ENCODE measurements at regions not wholly inside any gene's neighbourhood (a gene's known extent, or its start where the extent isn't known, plus 50 kb on each side); places are given as distances from the start of the nearest gene placed in this dataset.

DNA sequence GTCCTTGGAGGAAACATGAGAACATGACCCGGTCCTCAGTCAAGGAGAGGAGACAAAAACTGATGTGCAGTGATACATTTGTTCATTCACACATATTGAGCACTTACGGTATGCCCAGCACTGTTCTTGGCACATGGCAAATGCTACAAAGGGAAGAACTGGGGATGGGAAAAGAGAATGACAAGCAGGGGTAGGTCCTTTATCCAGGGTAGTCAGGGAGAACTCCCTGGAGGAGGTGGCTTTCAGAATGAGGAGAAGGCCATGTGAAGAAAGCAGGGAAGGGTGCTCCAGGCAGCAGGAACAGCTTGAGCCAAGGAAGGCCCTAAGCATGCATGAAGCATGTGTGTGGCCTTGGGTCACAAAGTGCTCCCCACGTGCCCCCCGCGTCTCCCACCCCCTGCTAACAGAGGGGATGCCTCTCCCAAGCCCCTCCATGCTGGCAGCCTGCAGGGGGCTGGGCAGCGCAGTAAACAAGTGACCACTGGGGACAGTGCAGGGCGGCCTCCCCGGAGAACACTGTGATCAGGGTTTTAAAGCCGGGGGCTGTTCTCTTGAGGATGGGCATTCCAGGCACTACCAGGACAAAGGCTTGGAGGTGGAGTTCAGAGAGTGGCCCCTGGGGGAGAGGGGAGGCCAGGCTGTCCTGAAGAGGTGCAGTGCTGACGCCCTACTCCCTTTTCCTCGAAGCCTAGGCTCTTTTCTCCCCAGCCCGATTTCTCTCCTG, 71.0 kb downstream of the PHETA1 start:
- TF ChIP-seq, protein P1, sequence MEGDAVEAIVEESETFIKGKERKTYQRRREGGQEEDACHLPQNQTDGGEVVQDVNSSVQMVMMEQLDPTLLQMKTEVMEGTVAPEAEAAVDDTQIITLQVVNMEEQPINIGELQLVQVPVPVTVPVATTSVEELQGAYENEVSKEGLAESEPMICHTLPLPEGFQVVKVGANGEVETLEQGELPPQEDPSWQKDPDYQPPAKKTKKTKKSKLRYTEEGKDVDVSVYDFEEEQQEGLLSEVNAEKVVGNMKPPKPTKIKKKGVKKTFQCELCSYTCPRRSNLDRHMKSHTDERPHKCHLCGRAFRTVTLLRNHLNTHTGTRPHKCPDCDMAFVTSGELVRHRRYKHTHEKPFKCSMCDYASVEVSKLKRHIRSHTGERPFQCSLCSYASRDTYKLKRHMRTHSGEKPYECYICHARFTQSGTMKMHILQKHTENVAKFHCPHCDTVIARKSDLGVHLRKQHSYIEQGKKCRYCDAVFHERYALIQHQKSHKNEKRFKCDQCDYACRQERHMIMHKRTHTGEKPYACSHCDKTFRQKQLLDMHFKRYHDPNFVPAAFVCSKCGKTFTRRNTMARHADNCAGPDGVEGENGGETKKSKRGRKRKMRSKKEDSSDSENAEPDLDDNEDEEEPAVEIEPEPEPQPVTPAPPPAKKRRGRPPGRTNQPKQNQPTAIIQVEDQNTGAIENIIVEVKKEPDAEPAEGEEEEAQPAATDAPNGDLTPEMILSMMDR (IDR thresholded peaks at IDR 0.05; ENCODE audit: low read depth, low read length, missing control alignments), result no peak
- in situ Hi-C loops (cut with HindIII; ENCODE audit: low sequenced_read_pairs), result no loop called here
- DNase-seq (ENCODE audit: low read depth), result no peak
- H3K4me3 ChIP-seq (ENCODE audit: low read depth, low read length), result no peak overlapping the region

DNA sequence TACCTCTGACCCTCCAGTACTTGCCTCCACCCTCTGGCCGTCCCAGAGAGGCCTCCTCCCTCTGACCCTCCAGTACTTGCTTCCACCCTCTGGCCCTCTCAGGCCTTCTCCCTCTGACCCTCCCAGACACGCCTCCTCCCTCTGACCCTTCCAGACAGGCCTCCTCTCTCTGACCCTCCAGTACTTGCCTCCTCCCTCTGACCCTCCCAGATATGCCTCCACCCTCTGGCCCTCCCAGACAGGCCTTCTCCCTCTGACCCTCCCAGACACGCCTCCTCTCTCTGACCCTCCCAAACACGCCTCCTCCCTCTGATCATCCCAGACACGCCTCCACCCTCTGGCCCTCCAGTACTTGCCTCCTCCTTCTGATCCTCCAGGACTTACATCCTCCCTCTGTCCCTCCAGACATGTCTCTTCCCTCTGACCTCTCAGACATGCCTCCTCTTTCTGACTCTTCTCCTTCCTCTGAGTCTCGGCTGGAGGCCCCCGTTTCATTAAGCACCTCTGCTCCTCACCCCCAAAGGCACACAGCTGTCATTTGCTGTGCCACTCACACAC, 71.9 kb downstream of the PHETA1 start:
- no peak overlapping the region for H3K4me3 ChIP-seq (ENCODE audit: low read depth, low read length)
- in situ Hi-C loops (cut with HindIII; ENCODE audit: low sequenced_read_pairs), result no loop called here
- TF ChIP-seq, protein P1 (IDR thresholded peaks at IDR 0.05; ENCODE audit: low read depth, low read length, missing control alignments), result no peak
- no peak for DNase-seq (ENCODE audit: low read depth)

DNA sequence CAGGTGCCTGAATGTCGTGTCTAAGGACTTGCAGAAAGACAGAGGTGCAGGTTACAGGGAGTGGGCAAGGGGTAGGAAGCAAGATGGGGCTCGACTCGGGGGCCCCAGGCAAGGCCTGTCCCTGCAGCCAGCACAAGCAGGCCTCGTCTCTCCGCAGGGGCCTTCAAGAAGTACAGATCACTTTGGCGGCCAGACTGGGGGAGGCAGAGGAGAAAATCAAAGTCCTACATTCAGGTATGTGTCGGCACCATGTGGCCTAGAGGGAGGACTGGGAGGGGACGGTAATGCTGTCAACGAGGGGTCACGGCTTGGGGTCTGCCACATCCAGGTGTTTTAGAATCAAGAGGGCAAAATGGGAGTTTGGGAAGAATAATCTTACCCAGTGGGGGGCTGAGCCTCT, 73.7 kb downstream of the PHETA1 start:
- in situ Hi-C loops (cut with HindIII; ENCODE audit: low sequenced_read_pairs), result no loop called here
- TF ChIP-seq, protein P1 (IDR thresholded peaks at IDR 0.05; ENCODE audit: low read depth, low read length, missing control alignments), result no peak
- DNase-seq (ENCODE audit: low read depth), result no peak
- no peak overlapping the region for H3K4me3 ChIP-seq (ENCODE audit: low read depth, low read length)

DNA sequence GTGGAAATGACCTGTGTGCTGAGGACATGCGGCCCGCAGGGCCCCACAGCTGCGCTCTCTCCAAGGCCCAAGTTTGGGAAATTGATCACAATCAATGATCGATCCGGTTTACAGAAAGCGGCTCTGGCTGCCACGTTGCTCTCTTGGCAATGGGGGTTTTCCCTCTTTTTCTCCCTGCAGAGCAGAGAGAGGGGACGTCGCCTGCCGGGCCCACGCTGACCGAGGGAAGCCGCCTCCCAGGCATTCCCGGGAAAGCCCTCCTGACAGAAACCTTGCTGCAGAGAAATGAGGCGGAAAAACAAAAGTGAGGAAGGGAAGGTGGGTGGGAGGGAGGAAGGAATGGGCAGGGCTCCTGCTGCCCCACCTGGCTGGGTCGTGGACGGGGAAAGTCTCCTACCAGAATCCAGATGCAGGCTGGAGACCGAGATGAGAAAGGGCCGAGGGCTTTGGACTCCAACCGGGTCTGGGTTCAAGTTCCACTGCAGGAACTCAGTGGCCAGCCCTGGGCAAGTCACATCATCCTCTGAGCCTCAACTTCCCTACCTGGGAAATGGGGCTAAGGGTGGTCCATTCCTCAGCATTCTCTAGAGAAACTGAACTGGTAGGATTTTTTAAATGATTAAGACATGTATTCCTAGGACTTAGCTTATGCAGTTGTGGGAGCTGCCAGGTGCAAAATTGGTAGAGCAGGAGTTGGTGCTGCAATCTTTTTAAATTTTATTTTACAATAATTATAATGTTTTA, 75.5 kb downstream of the PHETA1 start:
- TF ChIP-seq, protein P1 (IDR thresholded peaks at IDR 0.05; ENCODE audit: low read depth, low read length, missing control alignments), result no peak
- in situ Hi-C loops (cut with HindIII; ENCODE audit: low sequenced_read_pairs), result no loop called here
- H3K4me3 ChIP-seq (ENCODE audit: low read depth, low read length), result no peak overlapping the region

DNA sequence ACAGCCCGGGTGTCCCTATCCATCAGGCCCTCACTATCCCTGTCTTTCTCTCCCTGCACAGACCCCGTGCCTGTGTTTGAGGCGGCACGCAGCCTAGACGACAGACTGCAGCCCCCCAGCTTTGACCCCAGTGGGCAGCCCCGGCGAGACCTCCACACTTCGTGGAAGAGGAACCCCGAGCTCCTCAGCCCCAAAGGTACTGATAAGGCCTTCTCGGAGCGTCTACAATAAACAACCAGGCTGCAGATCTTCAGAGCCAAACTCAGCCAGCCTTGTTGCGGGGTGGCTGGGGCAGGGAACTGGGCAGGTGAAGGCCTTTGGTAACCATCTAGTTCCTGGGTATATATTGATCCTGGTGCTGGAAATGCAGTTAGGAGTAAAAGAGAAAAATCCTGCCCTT, 77.5 kb downstream of the PHETA1 start:
- TF ChIP-seq, protein P1 (IDR thresholded peaks at IDR 0.05; ENCODE audit: low read depth, low read length, missing control alignments), result no peak
- in situ Hi-C loops (cut with HindIII; ENCODE audit: low sequenced_read_pairs), result no loop called here
- DNase-seq (ENCODE audit: low read depth), result no peak
- no peak overlapping the region for H3K4me3 ChIP-seq (ENCODE audit: low read depth, low read length)

More for the DNA sequence above, 75.5 kb downstream of the PHETA1 start:
- DNase-seq (ENCODE audit: low read depth), result no peak

DNA sequence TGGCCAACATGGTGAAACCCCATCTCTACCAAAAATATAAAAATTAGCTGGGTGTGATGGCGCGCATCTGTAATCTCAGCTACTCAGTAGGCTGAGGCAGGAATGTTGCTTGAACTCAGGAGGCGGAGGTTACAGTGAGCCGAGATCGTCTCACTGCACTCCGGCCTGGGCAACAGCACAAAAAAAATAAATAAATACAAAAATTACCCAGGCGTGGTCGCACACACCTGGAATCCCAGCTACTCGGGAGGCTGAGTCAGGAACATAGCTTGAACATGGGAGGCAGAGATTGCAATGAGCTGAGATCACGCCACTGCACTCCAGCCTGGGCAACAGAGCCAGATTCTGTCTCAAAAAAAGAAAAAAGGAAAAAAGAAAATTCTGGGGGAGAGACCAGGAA, 80.1 kb downstream of the PHETA1 start:
- no peak overlapping the region for H3K4me3 ChIP-seq (ENCODE audit: low read depth, low read length)
- in situ Hi-C loops (cut with HindIII; ENCODE audit: low sequenced_read_pairs), result no loop called here
- no peak for DNase-seq (ENCODE audit: low read depth)
- TF ChIP-seq, protein P1 (IDR thresholded peaks at IDR 0.05; ENCODE audit: low read depth, low read length, missing control alignments), result no peak

Data from astrocyte of the cerebellum (primary cell).